GM12878 (cell line): ENCODE measurements at regions not wholly inside any gene's neighbourhood (a gene's known extent, or its start where the extent isn't known, plus 50 kb on each side); places are given as distances from the start of the nearest gene placed in this dataset.

ENCODE experiments used
- BHLHE40 ChIP-seq, 2 experiments: fragments of 450-650 bp in 1 of 2; IDR thresholded peaks; 2 replicates each; pipeline ENCODE4 v1.6.1; 2011 to 2017; ENCODE audit warnings: low read depth in 2 of 2, borderline replicate concordance in 1 of 2, improper control_type of control experiment in 1 of 2, low read length in 1 of 2, mild to moderate bottlenecking in 1 of 2
- BMI1 ChIP-seq: fragments of 450-650 bp; IDR thresholded peaks from 2 replicates; pipeline ENCODE4 v1.6.1; 2016; ENCODE audit warnings: mild to moderate bottlenecking, moderate library complexity, borderline replicate concordance
- BRCA1 ChIP-seq: IDR thresholded peaks from 2 replicates; pipeline ENCODE4 v1.6.1; 2011; ENCODE audit warnings: low read depth, low read length, improper control_type of control experiment
- CBFB ChIP-seq: IDR thresholded peaks from 2 replicates; pipeline ENCODE4 v1.6.1; 2016; ENCODE audit warnings: antibody characterized with exemption, low read depth
- CTCF ChIP-seq, 3 experiments: IDR thresholded peaks in 2 of 3; conservative IDR thresholded peaks in 1 of 3; 2 replicates each; pipeline ENCODE4 v1.5.1; 2011; ENCODE audit warnings: low read depth in 3 of 3, low read length in 3 of 3, mild to moderate bottlenecking in 3 of 3, control low read depth in 2 of 3, moderate library complexity in 2 of 3, inconsistent platforms in 1 of 3, mixed read lengths in 1 of 3; ENCODE audit not compliant: control insufficient read depth in 2 of 3, insufficient read depth in 1 of 3; ENCODE audit errors: extremely low read depth in 1 of 3
- JUND ChIP-seq: IDR thresholded peaks from 2 replicates; pipeline ENCODE4 v1.6.1; 2012; ENCODE audit warnings: low read depth, mild to moderate bottlenecking, low read length, improper control_type of control experiment, moderate library complexity
- MYC ChIP-seq: IDR thresholded peaks from 2 replicates; pipeline ENCODE4 v1.6.1; 2011; ENCODE audit warnings: mild to moderate bottlenecking, low read length, moderate library complexity, inconsistent platforms; ENCODE audit not compliant: insufficient read depth, insufficient replicate concordance, insufficient read length, severe bottlenecking
- NRF1 ChIP-seq: conservative IDR thresholded peaks from 2 replicates; pipeline ENCODE4 v1.6.1; 2011; ENCODE audit warnings: mild to moderate bottlenecking, low read depth, low read length, improper control_type of control experiment
- PBX3 ChIP-seq: IDR thresholded peaks from 2 replicates; pipeline ENCODE4 v1.6.1; 2011; ENCODE audit warnings: mild to moderate bottlenecking, low read depth, low read length, moderate library complexity; ENCODE audit not compliant: insufficient replicate concordance
- POLR2A ChIP-seq: IDR thresholded peaks from 2 replicates; pipeline ENCODE4 v1.6.1; 2011; ENCODE audit warnings: low read depth, mild to moderate bottlenecking, low read length
- REST ChIP-seq: IDR thresholded peaks from 2 replicates; pipeline ENCODE4 v1.6.1; 2012; ENCODE audit warnings: mild to moderate bottlenecking, low read depth, low read length
- SIN3A ChIP-seq: IDR thresholded peaks from 2 replicates; pipeline ENCODE4 v1.6.1; 2012; ENCODE audit warnings: low read depth, low read length, improper control_type of control experiment
- ZNF687 ChIP-seq: fragments of 450-650 bp; IDR thresholded peaks from 2 replicates; pipeline ENCODE4 v1.6.1; 2017; ENCODE audit warnings: mild to moderate bottlenecking, moderate library complexity

- TF ChIP-seq PBX3, result no peak
- no peak for TF ChIP-seq ZNF687
- no peak for TF ChIP-seq BMI1
- no peak for TF ChIP-seq BRCA1
- TF ChIP-seq JUND, result no peak
- TF ChIP-seq SIN3A, result no peak
- TF ChIP-seq CTCF (IDR thresholded peaks at IDR 0.05 in 2 of 3, conservative IDR thresholded peaks at IDR 0.05 in 1 of 3; ENCODE audit: control insufficient read depth in 2 of 3, extremely low read depth in 1 of 3, insufficient read depth in 1 of 3, low read depth in 3 of 3, low read length in 3 of 3), result no peak
- TF ChIP-seq CBFB, result no peak
- TF ChIP-seq BHLHE40 (IDR thresholded peaks at IDR 0.05; ENCODE audit: borderline replicate concordance in 1 of 2, low read depth in 2 of 2, low read length in 1 of 2), result no peak
- no peak for TF ChIP-seq NRF1
- no peak for TF ChIP-seq MYC
- TF ChIP-seq REST, result no peak
- no peak for TF ChIP-seq POLR2A
These were observed 495.8 kb downstream of the METTL4 start for GRCh38 chr18:2075499-2075898.
